ENCODE measurements at regions not wholly inside any gene's neighbourhood (a gene's known extent, or its start where the extent isn't known, plus 50 kb on each side); places are given as distances from the start of the nearest gene placed in this dataset.

DNA sequence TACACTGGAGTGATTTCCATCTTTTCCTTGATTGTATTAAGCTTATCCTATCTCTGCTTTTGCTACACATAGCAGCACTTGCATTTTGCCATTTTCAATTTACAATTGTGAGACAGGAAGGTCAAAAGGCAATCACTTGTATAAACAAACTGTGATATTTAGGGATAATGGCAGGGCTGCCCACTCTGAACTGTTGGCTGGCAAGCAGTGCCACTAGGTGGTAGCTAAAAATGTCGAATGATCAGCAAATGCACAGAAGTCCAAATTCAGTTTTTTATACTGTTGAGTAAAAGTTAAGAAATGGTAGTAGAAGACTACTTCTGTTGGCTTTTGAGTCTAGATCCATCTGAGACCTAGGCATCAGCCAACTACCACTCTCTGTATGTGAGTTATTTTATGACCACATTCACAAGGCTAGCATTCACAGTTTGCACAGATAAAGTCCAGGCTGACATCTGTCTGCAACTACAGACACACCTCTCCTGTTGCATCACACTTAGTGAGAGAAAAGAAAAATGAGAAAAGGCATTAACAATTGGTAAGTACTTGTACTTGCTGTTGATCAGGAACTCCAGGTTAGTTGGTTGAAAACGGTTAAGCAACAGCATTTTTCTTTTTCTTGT is 108.8 kb upstream of the ASTN2 start:
- Histone ChIP-seq H3K9me3 (no peaks in the 10 kb centered on the region), H3K4me3 (no peak overlapping the region), H3K4me1 (no peaks in the 10 kb centered on the region), H3K27ac (no peak overlapping the region), H3K4me2 (no peak overlapping the region)
- POLR2A ChIA-PET = no interaction called here
- no peak for FAIRE-seq
- no peak for ATAC-seq
- 0% methylated on average over 2 of the region's 2 CpGs for WGBS (ENCODE audit: missing lambda C conversion rate)
- TF ChIP-seq ZSCAN20 (CRISPR knock-in tag; IDR thresholded peaks at IDR 0.05) (no peak), SMC3 (IDR thresholded peaks at IDR 0.05) (no peak), BHLHE40 (IDR thresholded peaks at IDR 0.05; ENCODE audit: low read depth, low read length) (no peak), RNF2 (IDR thresholded peaks at IDR 0.05; ENCODE audit: borderline replicate concordance, low read depth) (no peak), MAFK (IDR thresholded peaks at IDR 0.05; ENCODE audit: partially characterized antibody) (no peak), TFCP2L1 (CRISPR knock-in tag; IDR thresholded peaks at IDR 0.05) (no peak), MYC (IDR thresholded peaks at IDR 0.05; ENCODE audit: borderline replicate concordance, low read length) (no peak), FOSL2 (IDR thresholded peaks at IDR 0.05) (no peak), FOSL2 (CRISPR knock-in tag; IDR thresholded peaks at IDR 0.05) (no peak), REST (IDR thresholded peaks at IDR 0.05) (no peak), JUN (IDR thresholded peaks at IDR 0.05) (no peak), NR3C1 (IDR thresholded peaks at IDR 0.05) (no peak), EHF (CRISPR knock-in tag; IDR thresholded peaks at IDR 0.05) (no peak), POLR2A (IDR thresholded peaks at IDR 0.05; ENCODE audit: low read length) (no peak)
- TF ChIP-seq, protein P1, sequence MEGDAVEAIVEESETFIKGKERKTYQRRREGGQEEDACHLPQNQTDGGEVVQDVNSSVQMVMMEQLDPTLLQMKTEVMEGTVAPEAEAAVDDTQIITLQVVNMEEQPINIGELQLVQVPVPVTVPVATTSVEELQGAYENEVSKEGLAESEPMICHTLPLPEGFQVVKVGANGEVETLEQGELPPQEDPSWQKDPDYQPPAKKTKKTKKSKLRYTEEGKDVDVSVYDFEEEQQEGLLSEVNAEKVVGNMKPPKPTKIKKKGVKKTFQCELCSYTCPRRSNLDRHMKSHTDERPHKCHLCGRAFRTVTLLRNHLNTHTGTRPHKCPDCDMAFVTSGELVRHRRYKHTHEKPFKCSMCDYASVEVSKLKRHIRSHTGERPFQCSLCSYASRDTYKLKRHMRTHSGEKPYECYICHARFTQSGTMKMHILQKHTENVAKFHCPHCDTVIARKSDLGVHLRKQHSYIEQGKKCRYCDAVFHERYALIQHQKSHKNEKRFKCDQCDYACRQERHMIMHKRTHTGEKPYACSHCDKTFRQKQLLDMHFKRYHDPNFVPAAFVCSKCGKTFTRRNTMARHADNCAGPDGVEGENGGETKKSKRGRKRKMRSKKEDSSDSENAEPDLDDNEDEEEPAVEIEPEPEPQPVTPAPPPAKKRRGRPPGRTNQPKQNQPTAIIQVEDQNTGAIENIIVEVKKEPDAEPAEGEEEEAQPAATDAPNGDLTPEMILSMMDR (IDR thresholded peaks at IDR 0.05) = no peak
- TF ChIP-seq, protein P2, sequence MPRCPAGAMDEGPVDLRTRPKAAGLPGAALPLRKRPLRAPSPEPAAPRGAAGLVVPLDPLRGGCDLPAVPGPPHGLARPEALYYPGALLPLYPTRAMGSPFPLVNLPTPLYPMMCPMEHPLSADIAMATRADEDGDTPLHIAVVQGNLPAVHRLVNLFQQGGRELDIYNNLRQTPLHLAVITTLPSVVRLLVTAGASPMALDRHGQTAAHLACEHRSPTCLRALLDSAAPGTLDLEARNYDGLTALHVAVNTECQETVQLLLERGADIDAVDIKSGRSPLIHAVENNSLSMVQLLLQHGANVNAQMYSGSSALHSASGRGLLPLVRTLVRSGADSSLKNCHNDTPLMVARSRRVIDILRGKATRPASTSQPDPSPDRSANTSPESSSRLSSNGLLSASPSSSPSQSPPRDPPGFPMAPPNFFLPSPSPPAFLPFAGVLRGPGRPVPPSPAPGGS (IDR thresholded peaks at IDR 0.05) = no peak
- DNase-seq (ENCODE audit: low read depth in 1 of 2, low spot score in 1 of 2) = no peak
- CTCF ChIA-PET = no interaction called here

- WGBS (ENCODE audit: missing lambda C conversion rate) = 0% methylated on average over 4 of the region's 4 CpGs
Measured at GRCh38 chr9:117521293-117521692, 106.4 kb upstream of the ASTN2 start.

More at GRCh38 chr9:117521293-117521692, 106.4 kb upstream of the ASTN2 start:
- ChIA-PET POLR2A (no interaction called here), CTCF (no interaction called here)
- no peaks in the 10 kb centered on the region for H3K9me3 ChIP-seq
- H3K4me3 ChIP-seq = no peak overlapping the region
- no peak for FAIRE-seq
- no peak for DNase-seq (ENCODE audit: low read depth in 1 of 2, low spot score in 1 of 2)
- H3K27ac ChIP-seq = no peak overlapping the region
- H3K4me1 ChIP-seq = no peaks in the 10 kb centered on the region
- no peak overlapping the region for H3K4me2 ChIP-seq
- TF ChIP-seq, protein P3, sequence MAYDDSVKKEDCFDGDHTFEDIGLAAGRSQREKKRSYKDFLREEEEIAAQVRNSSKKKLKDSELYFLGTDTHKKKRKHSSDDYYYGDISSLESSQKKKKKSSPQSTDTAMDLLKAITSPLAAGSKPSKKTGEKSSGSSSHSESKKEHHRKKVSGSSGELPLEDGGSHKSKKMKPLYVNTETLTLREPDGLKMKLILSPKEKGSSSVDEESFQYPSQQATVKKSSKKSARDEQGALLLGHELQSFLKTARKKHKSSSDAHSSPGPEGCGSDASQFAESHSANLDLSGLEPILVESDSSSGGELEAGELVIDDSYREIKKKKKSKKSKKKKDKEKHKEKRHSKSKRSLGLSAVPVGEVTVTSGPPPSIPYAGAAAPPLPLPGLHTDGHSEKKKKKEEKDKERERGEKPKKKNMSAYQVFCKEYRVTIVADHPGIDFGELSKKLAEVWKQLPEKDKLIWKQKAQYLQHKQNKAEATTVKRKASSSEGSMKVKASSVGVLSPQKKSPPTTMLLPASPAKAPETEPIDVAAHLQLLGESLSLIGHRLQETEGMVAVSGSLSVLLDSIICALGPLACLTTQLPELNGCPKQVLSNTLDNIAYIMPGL (CRISPR knock-in tag; IDR thresholded peaks at IDR 0.05; ENCODE audit: borderline replicate concordance) = no peak
- TF ChIP-seq HOXB5 (CRISPR knock-in tag; IDR thresholded peaks at IDR 0.05) (no peak), EHF (CRISPR knock-in tag; IDR thresholded peaks at IDR 0.05) (no peak), USF2 (IDR thresholded peaks at IDR 0.05) (no peak), FOSL2 (IDR thresholded peaks at IDR 0.05) (no peak), FOSL2 (CRISPR knock-in tag; IDR thresholded peaks at IDR 0.05) (no peak)
- no peak for ATAC-seq
